ENCODE measurements at regions not wholly inside any gene's neighbourhood (a gene's known extent, or its start where the extent isn't known, plus 50 kb on each side); places are given as distances from the start of the nearest gene placed in this dataset.
A peak's percentile ranks its signal among the peaks of the same experiment; 100 is the strongest.

- CTCF ChIA-PET = no interaction called here
- POLR2A ChIA-PET = interaction anchor here (0.7 kb wide), 1 partner anchor 94 kb away, joined by 3 read pairs; no protein-coding TSS in a partner anchor
- H3K36me3 Mint-ChIP-seq = peaks cover 0 to 18% (median 0%) of the 10 kb centered on the region in 3 donors
- Histone ChIP-seq H3K4me1 (ENCODE audit: insufficient read depth, low read length) (no peaks in the 10 kb centered on the region), H3K9me3 (ENCODE audit: low read length) (no peaks in the 10 kb centered on the region), H3K4me3 (ENCODE audit: low read length) (no peak overlapping the region), H3K36me3 (ENCODE audit: insufficient read depth, low read length) (no peaks in the 10 kb centered on the region), H3K27ac (ENCODE audit: low read depth, low read length) (no peak overlapping the region), H3K27me3 (ENCODE audit: insufficient read depth, low read length, poor library complexity, severe bottlenecking) (no peaks in the 10 kb centered on the region)
- H3K4me3 Mint-ChIP-seq = no peak overlapping the region
- peaks cover 6 to 14% (median 12%) of the 10 kb centered on the region in 5 donors for H3K9me3 Mint-ChIP-seq
- DNase-seq = no peak
- peaks cover 0 to 4% of the 10 kb centered on the region in 2 donors for H3K27me3 Mint-ChIP-seq
- H3K27ac Mint-ChIP-seq = no peak overlapping the region
- peaks cover 0 to 3% (median 0%) of the 10 kb centered on the region in 3 donors for H3K4me1 Mint-ChIP-seq
Measured at GRCh38 chr1:185514311-185514710, 197.3 kb upstream of the IVNS1ABP start.

DNA sequence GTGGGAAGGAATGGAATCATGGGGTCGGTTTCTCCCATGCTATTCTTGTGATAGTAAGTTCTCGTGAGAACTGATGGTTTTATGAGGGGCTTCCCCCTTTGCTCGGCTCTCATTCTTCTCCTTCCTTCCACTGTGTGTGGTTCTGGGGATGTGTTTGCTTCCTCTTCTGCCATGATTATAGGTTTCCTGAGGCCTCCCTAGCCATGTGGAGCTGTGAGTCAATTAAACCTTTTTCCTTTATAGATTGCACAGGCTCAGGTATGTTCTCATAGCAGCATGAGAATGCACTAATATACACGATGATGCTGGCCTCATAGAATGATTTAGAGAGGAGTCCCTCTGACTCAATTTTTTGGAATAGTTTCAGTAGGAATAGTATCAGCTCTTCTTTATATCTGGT lies 195.4 kb upstream of the IVNS1ABP start:
- H3K27me3 ChIP-seq (ENCODE audit: insufficient read depth, low read length, poor library complexity, severe bottlenecking) = no peaks in the 10 kb centered on the region
- peaks cover 0 to 6% (median 0%) of the 10 kb centered on the region in 3 donors for H3K4me1 Mint-ChIP-seq
- H3K27ac Mint-ChIP-seq = no peak overlapping the region
- DNase-seq = no peak
- H3K4me1 ChIP-seq (ENCODE audit: insufficient read depth, low read length) = no peaks in the 10 kb centered on the region
- no peaks in the 10 kb centered on the region for H3K9me3 ChIP-seq (ENCODE audit: low read length)
- peaks cover 0 to 4% of the 10 kb centered on the region in 2 donors for H3K27me3 Mint-ChIP-seq
- CTCF ChIA-PET = no interaction called here
- H3K4me3 ChIP-seq (ENCODE audit: low read length) = no peak overlapping the region
- no peak overlapping the region for H3K4me3 Mint-ChIP-seq
- no peaks in the 10 kb centered on the region for H3K36me3 ChIP-seq (ENCODE audit: insufficient read depth, low read length)
- H3K9me3 Mint-ChIP-seq = peaks cover 4 to 7% (median 5%) of the 10 kb centered on the region in 5 donors
- H3K27ac ChIP-seq (ENCODE audit: low read depth, low read length) = no peak overlapping the region
- POLR2A ChIA-PET = no interaction called here
- H3K36me3 Mint-ChIP-seq = peaks cover 0 to 15% (median under 1%) of the 10 kb centered on the region in 3 donors

GRCh38 chr1:185501099-185501498 lies 184.1 kb upstream of the IVNS1ABP start:
- peaks cover 0 to 1% (median 0%) of the 10 kb centered on the region in 3 donors for H3K36me3 Mint-ChIP-seq
- Histone ChIP-seq H3K4me3 (ENCODE audit: low read length) (no peak overlapping the region), H3K9me3 (ENCODE audit: low read length) (no peaks in the 10 kb centered on the region), H3K36me3 (ENCODE audit: insufficient read depth, low read length) (no peaks in the 10 kb centered on the region), H3K27me3 (ENCODE audit: insufficient read depth, low read length, poor library complexity, severe bottlenecking) (no peaks in the 10 kb centered on the region), H3K4me1 (ENCODE audit: insufficient read depth, low read length) (no peaks in the 10 kb centered on the region), H3K27ac (ENCODE audit: low read depth, low read length) (no peak overlapping the region)
- H3K4me1 Mint-ChIP-seq = peaks cover 0 to 3% (median 0%) of the 10 kb centered on the region in 3 donors
- DNase-seq = no peak
- CTCF ChIA-PET = interaction anchor here (1.2 kb wide), 1 partner anchor 45 kb away, joined by 3 read pairs; no protein-coding TSS in a partner anchor
- no peak overlapping the region for H3K4me3 Mint-ChIP-seq
- no peak overlapping the region for H3K27ac Mint-ChIP-seq
- no peaks in the 10 kb centered on the region for H3K27me3 Mint-ChIP-seq
- POLR2A ChIA-PET = no interaction called here
- H3K9me3 Mint-ChIP-seq = peaks cover 0 to 1% (median 0%) of the 10 kb centered on the region in 5 donors

GRCh38 chr1:185500001-185500626 lies 183.1 kb upstream of the IVNS1ABP start:
- Mint-ChIP-seq H3K36me3 (no peaks in the 10 kb centered on the region), H3K4me3 (no peak overlapping the region), H3K27ac (peak overlapping the region in 1 of 8 donors; percentile 36), H3K4me1 (peaks cover 0 to 3% (median 0%) of the 10 kb centered on the region in 3 donors), H3K9me3 (no peaks in the 10 kb centered on the region), H3K27me3 (peaks cover 0 to 1% of the 10 kb centered on the region in 2 donors)
- ChIA-PET POLR2A (no interaction called here), CTCF (interaction anchor here (1.2 kb wide), 1 partner anchor 46 kb away, joined by 3 read pairs; no protein-coding TSS in a partner anchor)
- Histone ChIP-seq H3K27me3 (ENCODE audit: insufficient read depth, low read length, poor library complexity, severe bottlenecking) (no peaks in the 10 kb centered on the region), H3K27ac (ENCODE audit: low read depth, low read length) (no peak overlapping the region), H3K36me3 (ENCODE audit: insufficient read depth, low read length) (no peaks in the 10 kb centered on the region), H3K4me1 (ENCODE audit: insufficient read depth, low read length) (no peaks in the 10 kb centered on the region), H3K9me3 (ENCODE audit: low read length) (no peaks in the 10 kb centered on the region), H3K4me3 (ENCODE audit: low read length) (no peak overlapping the region)
- DNase-seq = no peak

DNA sequence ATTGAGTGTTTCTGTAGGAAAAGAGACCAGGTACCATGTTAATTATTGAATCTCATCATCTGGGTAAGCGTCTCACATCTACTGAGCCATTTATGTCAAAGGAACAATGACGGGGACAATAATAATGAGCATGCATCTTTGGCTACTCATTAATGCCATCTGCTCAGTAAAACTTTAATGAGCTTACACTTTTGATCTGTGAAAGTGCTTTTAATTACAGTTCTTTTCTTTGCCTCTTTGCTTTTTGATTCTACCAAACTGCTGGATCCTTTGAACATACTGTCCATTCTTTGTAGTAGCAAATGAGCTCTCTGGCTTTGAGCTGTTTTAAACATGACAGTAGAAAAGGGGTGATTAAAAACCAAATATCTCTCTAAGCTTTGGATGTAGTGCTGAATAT lies 181.2 kb upstream of the IVNS1ABP start:
- no peaks in the 10 kb centered on the region for H3K36me3 ChIP-seq (ENCODE audit: insufficient read depth, low read length)
- no peak overlapping the region for H3K27ac ChIP-seq (ENCODE audit: low read depth, low read length)
- ChIA-PET POLR2A (no interaction called here), CTCF (interaction anchor here (1.0 kb wide), 1 partner anchor 11 kb away, joined by 3 read pairs; no protein-coding TSS in a partner anchor)
- no peak for DNase-seq
- Mint-ChIP-seq H3K27ac (no peak overlapping the region), H3K4me1 (peaks cover 0 to 3% (median 0%) of the 10 kb centered on the region in 3 donors), H3K36me3 (no peaks in the 10 kb centered on the region), H3K9me3 (no peaks in the 10 kb centered on the region), H3K4me3 (no peak overlapping the region), H3K27me3 (peaks cover 0 to 1% of the 10 kb centered on the region in 2 donors)
- H3K9me3 ChIP-seq (ENCODE audit: low read length) = no peaks in the 10 kb centered on the region
- no peaks in the 10 kb centered on the region for H3K27me3 ChIP-seq (ENCODE audit: insufficient read depth, low read length, poor library complexity, severe bottlenecking)
- H3K4me3 ChIP-seq (ENCODE audit: low read length) = no peak overlapping the region
- H3K4me1 ChIP-seq (ENCODE audit: insufficient read depth, low read length) = no peaks in the 10 kb centered on the region

- Mint-ChIP-seq H3K27ac (no peak overlapping the region), H3K9me3 (no peaks in the 10 kb centered on the region), H3K36me3 (no peaks in the 10 kb centered on the region), H3K4me3 (no peak overlapping the region), H3K4me1 (peaks cover 0 to 3% (median 0%) of the 10 kb centered on the region in 3 donors), H3K27me3 (peaks cover 0 to 1% of the 10 kb centered on the region in 2 donors)
- ChIA-PET POLR2A (no interaction called here), CTCF (no interaction called here)
- Histone ChIP-seq H3K36me3 (ENCODE audit: insufficient read depth, low read length) (no peaks in the 10 kb centered on the region), H3K4me1 (ENCODE audit: insufficient read depth, low read length) (no peaks in the 10 kb centered on the region), H3K4me3 (ENCODE audit: low read length) (no peak overlapping the region), H3K27me3 (ENCODE audit: insufficient read depth, low read length, poor library complexity, severe bottlenecking) (no peaks in the 10 kb centered on the region), H3K27ac (ENCODE audit: low read depth, low read length) (no peak overlapping the region), H3K9me3 (ENCODE audit: low read length) (no peaks in the 10 kb centered on the region)
- no peak for DNase-seq
Measured at GRCh38 chr1:185497177-185497576, 180.1 kb upstream of the IVNS1ABP start.

DNA sequence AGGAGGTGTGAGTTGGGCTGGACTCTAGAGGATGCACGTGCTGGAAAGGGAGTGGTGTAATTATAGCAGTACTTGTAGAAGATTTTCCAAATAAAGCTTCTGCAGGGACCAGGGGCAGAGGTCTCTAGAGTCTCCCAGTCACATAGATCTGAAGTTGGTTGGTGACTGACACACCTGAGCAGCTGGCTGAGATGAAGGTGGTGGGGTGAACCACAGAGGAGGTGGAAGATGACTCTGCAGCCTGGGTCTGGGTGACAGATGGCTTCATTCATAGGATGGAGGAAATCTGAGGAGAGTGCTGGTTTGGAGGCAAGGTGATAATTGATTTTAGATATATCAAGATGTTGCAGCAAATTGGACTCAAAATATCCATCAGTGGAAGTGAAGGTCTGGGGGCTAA lies 178.9 kb upstream of the IVNS1ABP start:
- H3K27ac Mint-ChIP-seq = peak overlapping the region in 1 of 8 donors; percentile 16
- H3K27me3 ChIP-seq (ENCODE audit: insufficient read depth, low read length, poor library complexity, severe bottlenecking) = no peaks in the 10 kb centered on the region
- ChIA-PET POLR2A (no interaction called here), CTCF (no interaction called here)
- H3K4me3 Mint-ChIP-seq = no peak overlapping the region
- no peaks in the 10 kb centered on the region for H3K4me1 ChIP-seq (ENCODE audit: insufficient read depth, low read length)
- no peaks in the 10 kb centered on the region for H3K36me3 ChIP-seq (ENCODE audit: insufficient read depth, low read length)
- no peaks in the 10 kb centered on the region for H3K9me3 ChIP-seq (ENCODE audit: low read length)
- no peak overlapping the region for H3K27ac ChIP-seq (ENCODE audit: low read depth, low read length)
- H3K27me3 Mint-ChIP-seq = peaks cover 0 to 1% of the 10 kb centered on the region in 2 donors
- no peaks in the 10 kb centered on the region for H3K4me1 Mint-ChIP-seq
- no peak for DNase-seq
- no peak overlapping the region for H3K4me3 ChIP-seq (ENCODE audit: low read length)
- no peaks in the 10 kb centered on the region for H3K36me3 Mint-ChIP-seq
- no peaks in the 10 kb centered on the region for H3K9me3 Mint-ChIP-seq

DNA sequence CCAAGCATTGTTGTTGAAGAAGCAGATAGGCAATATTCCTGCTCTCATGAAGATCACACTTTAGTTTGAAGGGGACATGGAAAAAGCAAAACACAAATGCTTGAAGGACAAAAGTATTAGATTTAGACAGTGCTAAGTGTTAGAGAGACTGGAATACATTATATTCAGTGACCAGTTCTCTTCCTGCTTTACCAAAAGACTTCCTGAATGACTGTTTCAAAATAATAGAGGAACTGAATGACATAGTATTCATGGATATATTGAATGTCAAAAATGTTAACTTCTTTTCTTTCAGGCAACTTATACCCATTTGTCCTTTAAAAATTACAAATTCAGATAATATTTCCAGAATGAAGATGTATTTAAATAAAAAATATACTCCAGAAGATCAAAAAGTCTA lies 178.0 kb upstream of the IVNS1ABP start:
- ChIA-PET CTCF (no interaction called here), POLR2A (no interaction called here)
- Histone ChIP-seq H3K27ac (ENCODE audit: low read depth, low read length) (no peak overlapping the region), H3K36me3 (ENCODE audit: insufficient read depth, low read length) (no peaks in the 10 kb centered on the region), H3K4me1 (ENCODE audit: insufficient read depth, low read length) (no peaks in the 10 kb centered on the region), H3K27me3 (ENCODE audit: insufficient read depth, low read length, poor library complexity, severe bottlenecking) (no peaks in the 10 kb centered on the region), H3K9me3 (ENCODE audit: low read length) (no peaks in the 10 kb centered on the region), H3K4me3 (ENCODE audit: low read length) (no peak overlapping the region)
- Mint-ChIP-seq H3K9me3 (no peaks in the 10 kb centered on the region), H3K4me3 (no peak overlapping the region), H3K27me3 (peaks cover 0 to 1% of the 10 kb centered on the region in 2 donors), H3K4me1 (no peaks in the 10 kb centered on the region), H3K27ac (no peak overlapping the region), H3K36me3 (no peaks in the 10 kb centered on the region)
- no peak for DNase-seq
